Transverse colon (tissue), 3 donors: ENCODE measurements at regions not wholly inside any gene's neighbourhood (a gene's known extent, or its start where the extent isn't known, plus 50 kb on each side); places are given as distances from the start of the nearest gene placed in this dataset.

Experiments used
- CTCF ChIP-seq, 5 experiments: fragments of 200-600 bp in 3 of 5; fragments of 450-650 bp in 2 of 5; sonication (generic) in 3 of 5; IDR thresholded peaks; 1 replicate in 2 of 5; 2 replicates in 3 of 5; pipeline ENCODE4 v1.5.1; 2016 to 2017; ENCODE audit warnings: antibody characterized with exemption in 5 of 5, inconsistent platforms in 3 of 5, mild to moderate bottlenecking in 2 of 5, moderate library complexity in 1 of 5
- POLR2A ChIP-seq: fragments of 450-650 bp; IDR thresholded peaks from one replicate; pipeline ENCODE4 v1.6.1; 2016; ENCODE audit warnings: antibody characterized with exemption, mild to moderate bottlenecking, moderate library complexity

- TF ChIP-seq CTCF (IDR thresholded peaks at IDR 0.05): no peak
- no peak for TF ChIP-seq POLR2A
Measured at GRCh38 chr16:26567356-26567755, 499.4 kb upstream of the C16orf82 start.
